Lower lobe of right lung (tissue), 2 donors: ENCODE measurements at regions not wholly inside any gene's neighbourhood (a gene's known extent, or its start where the extent isn't known, plus 50 kb on each side); places are given as distances from the start of the nearest gene placed in this dataset.

Experiments used
- ATAC-seq, 2 donors: fragments of 200-7000 bp; cut with Tn5 transposase; one replicate each; pipeline ENCODE4 v1.9.1; 2020 to 2022; ENCODE audit warnings: mild to moderate bottlenecking in 2 of 2, moderate library complexity in 2 of 2
- DNase-seq: peaks from one replicate; pipeline ENCODE4 v3.0.0-alpha.2; 2020
- H3K27ac ChIP-seq: fragments of 200-600 bp; one replicate; pipeline ENCODE4 v1.8.0; 2022
- H3K27me3 ChIP-seq: fragments of 200-600 bp; one replicate; pipeline ENCODE4 v1.8.0; 2022; ENCODE audit warnings: low read depth
- H3K36me3 ChIP-seq: fragments of 200-600 bp; one replicate; pipeline ENCODE4 v1.8.0; 2022; ENCODE audit warnings: mild to moderate bottlenecking
- H3K4me1 ChIP-seq: fragments of 200-600 bp; one replicate; pipeline ENCODE4 v1.8.0; 2022
- H3K4me3 ChIP-seq: fragments of 200-600 bp; one replicate; pipeline ENCODE4 v1.8.0; 2022; ENCODE audit warnings: mild to moderate bottlenecking
- H3K9me3 ChIP-seq: fragments of 200-600 bp; one replicate; pipeline ENCODE4 v1.8.0; 2022
- intact Hi-C: fragments of 100-400 bp; cut with DNase I; formaldehyde crosslinking; loops from one replicate; pipeline ENCODE4 v1.11.0; 2022
- TF ChIP-seq, protein P1 (sequence below): fragments of 200-600 bp; IDR thresholded peaks from one replicate; pipeline ENCODE4 v1.8.0; 2022; ENCODE audit warnings: antibody characterized with exemption, mild to moderate bottlenecking
- donor health status: DM: no; HTN: yes; CAD: no; lungs with severe emphysema.

DNA sequence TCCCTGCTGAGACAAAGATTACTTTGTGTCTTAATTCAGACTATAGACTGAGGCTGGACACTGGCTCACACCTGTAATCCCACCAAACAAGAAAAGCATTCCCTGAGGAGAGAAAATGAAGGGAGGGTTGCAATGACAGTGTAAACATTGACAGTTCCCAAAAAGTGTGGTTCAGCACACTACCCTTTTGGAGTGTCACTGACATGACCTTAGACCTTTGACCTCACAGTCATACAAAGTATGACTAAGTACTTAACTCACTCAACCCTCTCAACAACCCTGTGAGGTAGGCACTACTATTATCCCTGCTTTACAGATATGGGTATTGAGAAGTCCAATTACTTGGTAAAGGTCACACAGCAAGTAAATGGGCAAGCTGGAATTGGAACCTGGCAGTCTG, 341.7 kb downstream of the LRRC3B start:
- Histone ChIP-seq H3K9me3 (no peaks in the 10 kb centered on the region), H3K4me1 (no peaks in the 10 kb centered on the region), H3K27me3 (no peaks in the 10 kb centered on the region), H3K4me3 (no peak overlapping the region), H3K36me3 (no peaks in the 10 kb centered on the region), H3K27ac (no peak overlapping the region)
- ATAC-seq: no peak
- DNase-seq: no peak
- TF ChIP-seq, protein P1, sequence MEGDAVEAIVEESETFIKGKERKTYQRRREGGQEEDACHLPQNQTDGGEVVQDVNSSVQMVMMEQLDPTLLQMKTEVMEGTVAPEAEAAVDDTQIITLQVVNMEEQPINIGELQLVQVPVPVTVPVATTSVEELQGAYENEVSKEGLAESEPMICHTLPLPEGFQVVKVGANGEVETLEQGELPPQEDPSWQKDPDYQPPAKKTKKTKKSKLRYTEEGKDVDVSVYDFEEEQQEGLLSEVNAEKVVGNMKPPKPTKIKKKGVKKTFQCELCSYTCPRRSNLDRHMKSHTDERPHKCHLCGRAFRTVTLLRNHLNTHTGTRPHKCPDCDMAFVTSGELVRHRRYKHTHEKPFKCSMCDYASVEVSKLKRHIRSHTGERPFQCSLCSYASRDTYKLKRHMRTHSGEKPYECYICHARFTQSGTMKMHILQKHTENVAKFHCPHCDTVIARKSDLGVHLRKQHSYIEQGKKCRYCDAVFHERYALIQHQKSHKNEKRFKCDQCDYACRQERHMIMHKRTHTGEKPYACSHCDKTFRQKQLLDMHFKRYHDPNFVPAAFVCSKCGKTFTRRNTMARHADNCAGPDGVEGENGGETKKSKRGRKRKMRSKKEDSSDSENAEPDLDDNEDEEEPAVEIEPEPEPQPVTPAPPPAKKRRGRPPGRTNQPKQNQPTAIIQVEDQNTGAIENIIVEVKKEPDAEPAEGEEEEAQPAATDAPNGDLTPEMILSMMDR: no peak
- intact Hi-C loops: no loop called here

DNA sequence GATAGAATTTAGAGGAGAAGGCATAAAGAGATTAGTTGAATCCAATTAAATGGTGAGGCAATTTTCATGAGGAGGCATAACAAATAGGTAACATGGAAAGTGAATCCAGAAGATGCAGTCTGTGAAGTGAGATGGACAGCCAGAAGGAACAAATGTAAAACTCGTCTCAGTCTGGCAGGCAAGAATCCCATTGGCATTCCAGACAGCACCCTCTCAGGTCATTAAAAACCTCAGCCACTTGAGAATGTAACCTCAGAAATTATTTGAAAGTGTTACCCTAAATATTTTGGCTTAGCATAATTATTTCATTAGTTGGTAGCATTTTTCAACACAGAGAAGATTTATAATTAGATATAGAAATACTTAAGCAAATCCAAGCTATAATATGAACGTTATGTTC, 342.3 kb downstream of the LRRC3B start:
- no peak for ATAC-seq
- Histone ChIP-seq H3K36me3 (no peaks in the 10 kb centered on the region), H3K4me1 (no peaks in the 10 kb centered on the region), H3K4me3 (no peak overlapping the region), H3K9me3 (no peaks in the 10 kb centered on the region), H3K27me3 (no peaks in the 10 kb centered on the region), H3K27ac (no peak overlapping the region)
- TF ChIP-seq, protein P1: no peak
- intact Hi-C loops: no loop called here
- DNase-seq: no peak

DNA sequence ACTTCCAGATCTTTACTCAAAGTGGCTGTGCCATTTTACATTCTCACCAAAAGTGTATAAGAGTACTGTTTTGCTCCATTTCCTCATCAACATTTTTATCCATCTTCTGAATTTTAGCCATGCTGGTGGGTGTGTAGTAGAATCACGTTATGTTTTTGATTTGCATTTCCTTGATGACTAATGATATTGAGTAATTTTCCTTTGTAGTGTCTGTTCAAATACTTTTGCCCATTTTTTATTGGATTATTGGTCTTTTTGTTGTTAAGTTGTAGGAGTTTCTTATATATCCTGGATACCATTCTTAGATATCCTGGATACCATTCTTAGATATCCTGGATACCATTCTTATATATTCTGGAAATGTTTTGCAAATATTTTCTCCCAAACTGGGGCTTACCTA, 344.9 kb downstream of the LRRC3B start:
- intact Hi-C loops: no loop called here
- Histone ChIP-seq H3K9me3 (no peaks in the 10 kb centered on the region), H3K4me1 (no peaks in the 10 kb centered on the region), H3K27ac (no peak overlapping the region), H3K4me3 (no peak overlapping the region), H3K27me3 (no peaks in the 10 kb centered on the region), H3K36me3 (no peaks in the 10 kb centered on the region)
- DNase-seq (no peak), ATAC-seq (no peak)
- TF ChIP-seq, protein P1: no peak

DNA sequence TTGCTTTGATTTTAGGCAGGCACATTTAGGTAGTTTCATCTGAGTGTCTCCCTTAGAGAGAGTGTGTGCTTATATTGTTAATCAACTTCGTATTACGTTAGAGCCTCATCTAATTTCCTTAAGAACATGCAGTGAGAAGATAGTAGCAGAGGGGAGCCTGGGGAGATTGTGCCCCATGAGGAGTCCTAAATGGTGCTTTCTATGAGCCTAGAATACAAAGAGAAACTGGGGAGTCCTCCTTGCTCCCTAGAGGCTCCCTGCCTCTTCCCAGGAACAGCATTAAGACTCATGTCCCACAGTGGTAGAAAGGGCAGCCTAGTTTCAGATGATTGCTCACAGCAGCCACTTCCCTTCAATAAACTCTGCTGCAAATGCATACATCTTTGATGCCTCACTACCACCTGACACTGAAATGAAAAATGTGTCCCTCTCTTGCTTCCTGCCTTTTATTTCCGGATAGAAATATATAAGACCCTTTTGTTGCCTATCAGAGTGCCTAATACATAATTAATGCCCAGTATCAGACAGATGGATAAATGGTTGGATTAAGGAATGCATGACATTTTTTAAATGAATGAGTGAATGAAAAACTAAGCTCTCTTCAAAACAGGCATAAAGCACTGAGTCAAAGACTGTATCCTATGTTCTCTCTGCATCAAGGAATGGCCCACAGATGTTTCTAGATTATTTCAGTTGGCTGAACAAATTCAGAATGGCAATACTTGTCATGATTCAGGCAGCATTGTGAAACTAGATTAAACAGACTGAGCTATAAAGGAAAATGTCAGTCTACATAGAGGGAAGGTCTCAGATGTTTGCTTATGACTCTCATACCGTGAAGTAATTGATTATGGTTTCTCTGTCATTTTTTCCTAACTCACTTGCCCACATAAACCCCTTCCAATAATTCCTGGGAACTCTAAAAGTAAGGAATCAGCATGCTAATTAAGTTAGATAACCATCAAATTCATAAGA, 362.1 kb downstream of the LRRC3B start:
- H3K27me3 ChIP-seq: no peaks in the 10 kb centered on the region
- no peak overlapping the region for H3K27ac ChIP-seq
- no peak for ATAC-seq
- H3K4me3 ChIP-seq: no peak overlapping the region
- TF ChIP-seq, protein P1: no peak
- intact Hi-C loops: no loop called here
- H3K4me1 ChIP-seq: peaks cover 3% of the 10 kb centered on the region
- DNase-seq: no peak
- H3K36me3 ChIP-seq: no peaks in the 10 kb centered on the region
- H3K9me3 ChIP-seq: no peaks in the 10 kb centered on the region

DNA sequence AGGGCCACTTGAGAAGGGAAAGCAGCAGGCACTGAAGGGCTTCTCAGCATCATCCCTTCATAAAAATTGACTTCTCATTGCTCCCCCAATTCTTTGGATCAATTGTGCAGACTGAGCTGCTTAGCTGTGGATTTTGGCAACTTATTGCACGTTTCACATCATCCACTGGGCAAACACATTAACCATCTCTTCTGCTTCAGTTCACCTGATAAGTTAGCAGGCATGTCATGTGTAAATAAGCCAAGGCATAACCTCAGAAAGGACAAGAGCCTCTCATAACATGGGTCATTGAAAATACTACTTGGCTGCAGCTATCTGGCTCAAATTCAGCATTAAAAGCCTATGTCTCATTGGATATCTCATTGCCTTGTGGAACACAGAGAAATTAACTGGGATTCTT, 366.5 kb downstream of the LRRC3B start:
- no peaks in the 10 kb centered on the region for H3K36me3 ChIP-seq
- H3K27ac ChIP-seq: peak overlapping the region; percentile 27
- DNase-seq (no peak), ATAC-seq (no peak)
- H3K4me3 ChIP-seq: no peak overlapping the region
- intact Hi-C loops: no loop called here
- H3K4me1 ChIP-seq: peaks cover 3% of the 10 kb centered on the region
- no peaks in the 10 kb centered on the region for H3K27me3 ChIP-seq
- H3K9me3 ChIP-seq: no peaks in the 10 kb centered on the region
- TF ChIP-seq, protein P1: no peak
